Neural cell (in vitro differentiated cells): ENCODE measurements at regions not wholly inside any gene's neighbourhood (a gene's known extent, or its start where the extent isn't known, plus 50 kb on each side); places are given as distances from the start of the nearest gene placed in this dataset.

Experiments
- H2AFZ ChIP-seq: fragments of 200-600, 300-800 bp; sonication (generic), shearing (Covaris generic); 2 replicates; pipeline ENCODE4 v1.6.0; 2014; ENCODE audit warnings: low read depth, mild to moderate bottlenecking, antibody characterized with exemption, low read length, moderate library complexity
- H3F3A ChIP-seq: fragments of 200-600 bp; shearing (Covaris generic); 2 replicates; pipeline ENCODE4 v1.6.1; 2016; ENCODE audit warnings: mild to moderate bottlenecking, moderate library complexity, mixed read lengths, antibody characterized with exemption, low read length; ENCODE audit not compliant: insufficient read depth, poor library complexity, severe bottlenecking
- H3K27ac ChIP-seq: fragments of 200-600, 300-800 bp; sonication (generic), shearing (Covaris generic); 2 replicates; pipeline ENCODE4 v1.5.1; 2014; ENCODE audit warnings: mild to moderate bottlenecking, low read length, moderate library complexity
- H3K27me3 ChIP-seq: fragments of 300-800, 200-600 bp; sonication (generic), shearing (Covaris generic); 2 replicates; pipeline ENCODE4 v1.6.0; 2014; ENCODE audit warnings: mild to moderate bottlenecking, low read depth, low read length, moderate library complexity; ENCODE audit not compliant: insufficient read depth
- H3K36me3 ChIP-seq: fragments of 300-800, 200-600 bp; sonication (generic), shearing (Covaris generic); 2 replicates; pipeline ENCODE4 v1.5.1; 2014; ENCODE audit warnings: mild to moderate bottlenecking, antibody characterized with exemption, low read length, moderate library complexity; ENCODE audit not compliant: insufficient read depth
- H3K4me2 ChIP-seq: fragments of 300-800, 200-600 bp; sonication (generic), shearing (Covaris generic); 2 replicates; pipeline ENCODE4 v1.6.0; 2014; ENCODE audit warnings: mild to moderate bottlenecking, low read length
- H3K4me3 ChIP-seq: fragments of 300-800, 200-600 bp; sonication (generic), shearing (Covaris generic); 2 replicates; pipeline ENCODE4 v1.5.1; 2014; ENCODE audit warnings: mild to moderate bottlenecking, low read length, moderate library complexity
- H3K79me2 ChIP-seq: fragments of 200-600 bp; shearing (Covaris generic); replicated peaks from 2 replicates; pipeline ENCODE4 v1.6.0; 2014; ENCODE audit warnings: mild to moderate bottlenecking, low read length, moderate library complexity; ENCODE audit not compliant: insufficient read depth
- H3K9ac ChIP-seq: fragments of 300-800, 200-600 bp; sonication (generic), shearing (Covaris generic); 2 replicates; pipeline ENCODE4 v1.6.1; 2016; ENCODE audit warnings: mild to moderate bottlenecking, low read length, mixed read lengths
- H3K9me2 ChIP-seq: fragments of 200-600 bp; shearing (Covaris generic); 2 replicates; pipeline ENCODE4 v1.6.1; 2016; ENCODE audit warnings: mild to moderate bottlenecking, low read length, mixed read lengths; ENCODE audit not compliant: insufficient read depth
- H3K9me3 ChIP-seq: fragments of 200-600, 300-800 bp; sonication (generic), shearing (Covaris generic); 2 replicates; pipeline ENCODE4 v1.6.1; 2016; ENCODE audit warnings: mild to moderate bottlenecking, mixed run types, low read length, moderate library complexity, mixed read lengths
- H4K20me1 ChIP-seq: fragments of 200-600 bp; shearing (Covaris generic); 2 replicates; pipeline ENCODE4 v1.6.1; 2016; ENCODE audit warnings: mild to moderate bottlenecking, mixed run types; ENCODE audit not compliant: insufficient read depth
- CTCF ChIP-seq: fragments of 450-650 bp; IDR thresholded peaks from 2 replicates; pipeline ENCODE4 v1.5.1; 2014; ENCODE audit warnings: antibody characterized with exemption, mild to moderate bottlenecking, moderate library complexity; ENCODE audit not compliant: poor library complexity, severe bottlenecking
- EP300 ChIP-seq: fragments of 450-650 bp; conservative IDR thresholded peaks from 2 replicates; pipeline ENCODE4 v1.6.1; 2014; ENCODE audit warnings: antibody characterized with exemption, mild to moderate bottlenecking, moderate library complexity; ENCODE audit not compliant: poor library complexity, severe bottlenecking
- EZH2 ChIP-seq: fragments of 200-600, 300-800 bp; shearing (Covaris generic), sonication (generic); IDR thresholded peaks from 2 replicates; pipeline ENCODE4 v1.6.1; 2014; ENCODE audit warnings: antibody characterized with exemption, low read length, borderline replicate concordance, mild to moderate bottlenecking; ENCODE audit not compliant: insufficient read depth, poor library complexity, severe bottlenecking
- MXI1 ChIP-seq: fragments of 450-650 bp; conservative IDR thresholded peaks from 2 replicates; pipeline ENCODE4 v1.6.1; 2014; ENCODE audit warnings: antibody characterized with exemption, mild to moderate bottlenecking; ENCODE audit not compliant: poor library complexity, severe bottlenecking
- POLR2AphosphoS5 ChIP-seq: IDR thresholded peaks from 2 replicates; pipeline ENCODE4 v1.6.1; 2012
- RAD21 ChIP-seq: fragments of 450-650 bp; conservative IDR thresholded peaks from 2 replicates; pipeline ENCODE4 v1.6.1; 2014; ENCODE audit warnings: antibody characterized with exemption, mild to moderate bottlenecking, moderate library complexity
- REST ChIP-seq: IDR thresholded peaks from 2 replicates; pipeline ENCODE4 v1.6.1; 2012; ENCODE audit warnings: borderline replicate concordance
- SMC3 ChIP-seq: fragments of 450-650 bp; conservative IDR thresholded peaks from 2 replicates; pipeline ENCODE4 v1.6.1; 2014; ENCODE audit warnings: antibody characterized with exemption, mild to moderate bottlenecking, moderate library complexity; ENCODE audit not compliant: poor library complexity
- TAF1 ChIP-seq: IDR thresholded peaks from 2 replicates; pipeline ENCODE4 v1.6.1; 2012; ENCODE audit warnings: low read depth

- Histone ChIP-seq H3K79me2 (no peaks in the 10 kb centered on the region), H3K4me2 (no peak overlapping the region), H2AFZ (no peak overlapping the region), H3F3A (no peaks in the 10 kb centered on the region), H3K27me3 (no peaks in the 10 kb centered on the region), H3K9me2 (no peaks in the 10 kb centered on the region), H4K20me1 (no peaks in the 10 kb centered on the region), H3K4me3 (no peak overlapping the region), H3K36me3 (no peaks in the 10 kb centered on the region), H3K27ac (no peak overlapping the region), H3K9ac (no peak overlapping the region), H3K9me3 (no peaks in the 10 kb centered on the region)
- TF ChIP-seq EP300 (no peak), TAF1 (no peak), SMC3 (no peak), REST (no peak), RAD21 (no peak), EZH2 (no peak), CTCF (no peak), POLR2AphosphoS5 (no peak), MXI1 (no peak)
Measured at GRCh38 chr2:11075221-11075620, 80.0 kb upstream of the SLC66A3 start.

GRCh38 chr2:11077411-11077810 lies 77.9 kb upstream of the SLC66A3 start:
- Histone ChIP-seq H3K79me2 (no peaks in the 10 kb centered on the region), H4K20me1 (no peaks in the 10 kb centered on the region), H3K4me3 (no peak overlapping the region), H3K9me3 (no peaks in the 10 kb centered on the region), H3K36me3 (no peaks in the 10 kb centered on the region), H3K9me2 (no peaks in the 10 kb centered on the region), H2AFZ (no peak overlapping the region), H3K27me3 (no peaks in the 10 kb centered on the region), H3K27ac (no peak overlapping the region), H3K9ac (no peak overlapping the region), H3K4me2 (no peak overlapping the region), H3F3A (no peaks in the 10 kb centered on the region)
- TF ChIP-seq EZH2 (no peak), RAD21 (no peak), CTCF (no peak), POLR2AphosphoS5 (no peak), REST (no peak), MXI1 (no peak), TAF1 (no peak), EP300 (no peak), SMC3 (no peak)
